ENCODE measurements at regions not wholly inside any gene's neighbourhood (a gene's known extent, or its start where the extent isn't known, plus 50 kb on each side); places are given as distances from the start of the nearest gene placed in this dataset.

DNA sequence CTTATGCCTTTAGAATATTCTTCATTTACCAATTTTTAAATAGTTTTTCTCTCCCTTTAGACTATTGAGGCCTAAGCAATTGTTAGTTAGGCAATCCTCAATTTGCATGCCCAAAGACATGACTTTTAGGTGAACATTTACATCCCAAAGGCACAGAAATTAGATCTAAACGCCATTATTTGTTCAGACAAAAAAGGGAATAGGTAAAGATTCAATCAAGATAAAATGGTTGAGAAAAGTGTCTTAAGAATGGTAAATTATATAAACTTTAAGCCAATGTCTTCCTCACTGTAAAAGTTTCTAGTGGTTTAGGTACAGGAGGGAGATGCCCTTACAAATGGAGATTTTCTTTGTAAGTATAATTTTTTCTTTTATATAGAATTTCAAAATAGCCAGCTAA lies 50.2 kb upstream of the MME start:
- DNase-seq (no peak), ATAC-seq (ENCODE audit: low FRiP score in 2 of 2) (no peak)
- Histone ChIP-seq H3K27ac (no peak overlapping the region), H3K27me3 (no peaks in the 10 kb centered on the region), H3K4me3 (no peak overlapping the region), H3K9me3 (no peaks in the 10 kb centered on the region), H3K36me3 (no peaks in the 10 kb centered on the region), H3K4me1 (peaks cover 4 to 13% (median 9%) of the 10 kb centered on the region in 4 donors)
- WGBS, 2 donors: 67 to 83% methylated on average over 1 of the region's 1 CpG
- no peak for TF ChIP-seq POLR2A (IDR thresholded peaks at IDR 0.05)
- TF ChIP-seq, protein P1, sequence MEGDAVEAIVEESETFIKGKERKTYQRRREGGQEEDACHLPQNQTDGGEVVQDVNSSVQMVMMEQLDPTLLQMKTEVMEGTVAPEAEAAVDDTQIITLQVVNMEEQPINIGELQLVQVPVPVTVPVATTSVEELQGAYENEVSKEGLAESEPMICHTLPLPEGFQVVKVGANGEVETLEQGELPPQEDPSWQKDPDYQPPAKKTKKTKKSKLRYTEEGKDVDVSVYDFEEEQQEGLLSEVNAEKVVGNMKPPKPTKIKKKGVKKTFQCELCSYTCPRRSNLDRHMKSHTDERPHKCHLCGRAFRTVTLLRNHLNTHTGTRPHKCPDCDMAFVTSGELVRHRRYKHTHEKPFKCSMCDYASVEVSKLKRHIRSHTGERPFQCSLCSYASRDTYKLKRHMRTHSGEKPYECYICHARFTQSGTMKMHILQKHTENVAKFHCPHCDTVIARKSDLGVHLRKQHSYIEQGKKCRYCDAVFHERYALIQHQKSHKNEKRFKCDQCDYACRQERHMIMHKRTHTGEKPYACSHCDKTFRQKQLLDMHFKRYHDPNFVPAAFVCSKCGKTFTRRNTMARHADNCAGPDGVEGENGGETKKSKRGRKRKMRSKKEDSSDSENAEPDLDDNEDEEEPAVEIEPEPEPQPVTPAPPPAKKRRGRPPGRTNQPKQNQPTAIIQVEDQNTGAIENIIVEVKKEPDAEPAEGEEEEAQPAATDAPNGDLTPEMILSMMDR (IDR thresholded peaks at IDR 0.05): no peak
- no peak for TF ChIP-seq POLR2AphosphoS5 (IDR thresholded peaks at IDR 0.05)
- no peak for TF ChIP-seq EP300 (IDR thresholded peaks at IDR 0.05)

DNA sequence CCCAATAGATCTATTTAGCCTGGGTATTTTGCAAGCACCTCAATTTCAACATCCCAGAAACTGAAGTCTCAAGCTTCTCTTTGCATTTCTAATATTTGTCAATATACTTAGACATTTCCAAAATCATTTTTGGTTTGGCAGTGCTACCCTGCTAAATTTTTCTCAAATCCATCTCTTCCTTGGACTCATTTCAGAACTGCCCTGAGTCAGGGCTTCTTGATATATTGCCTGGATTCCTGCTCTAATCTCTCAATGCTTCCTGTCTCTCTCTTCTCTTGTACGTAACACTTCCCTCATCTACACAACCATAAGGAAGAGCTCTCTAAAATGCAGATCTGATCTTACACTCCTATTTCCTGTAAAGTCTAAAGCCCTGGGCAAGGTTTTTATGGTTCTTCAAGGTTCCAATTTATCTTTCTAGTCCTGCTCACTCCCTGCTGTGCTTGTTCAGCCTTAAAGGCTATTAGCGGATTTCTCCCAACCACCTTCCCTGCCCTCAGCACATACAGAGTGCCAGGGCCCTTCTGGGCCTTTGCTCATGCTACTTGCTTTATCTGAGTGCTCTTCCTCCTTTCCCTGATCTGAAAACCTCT lies 53.0 kb upstream of the MME start:
- ATAC-seq (ENCODE audit: low FRiP score in 2 of 2) (peak in 1 of 2 donors; percentile 79), DNase-seq (no peak)
- WGBS, 2 donors: 34 to 35% methylated on average over 2 of the region's 2 CpGs
- Histone ChIP-seq H3K36me3 (no peaks in the 10 kb centered on the region), H3K27ac (peak overlapping the region in 3 of 4 donors; percentile 64 to 73 (median 71)), H3K27me3 (no peaks in the 10 kb centered on the region), H3K4me3 (no peak overlapping the region), H3K4me1 (peaks cover 4 to 13% (median 9%) of the 10 kb centered on the region in 4 donors), H3K9me3 (no peaks in the 10 kb centered on the region)
- TF ChIP-seq, protein P1 (IDR thresholded peaks at IDR 0.05): no peak
- TF ChIP-seq POLR2A (IDR thresholded peaks at IDR 0.05) (no peak), EP300 (IDR thresholded peaks at IDR 0.05) (no peak), POLR2AphosphoS5 (IDR thresholded peaks at IDR 0.05) (no peak)

DNA sequence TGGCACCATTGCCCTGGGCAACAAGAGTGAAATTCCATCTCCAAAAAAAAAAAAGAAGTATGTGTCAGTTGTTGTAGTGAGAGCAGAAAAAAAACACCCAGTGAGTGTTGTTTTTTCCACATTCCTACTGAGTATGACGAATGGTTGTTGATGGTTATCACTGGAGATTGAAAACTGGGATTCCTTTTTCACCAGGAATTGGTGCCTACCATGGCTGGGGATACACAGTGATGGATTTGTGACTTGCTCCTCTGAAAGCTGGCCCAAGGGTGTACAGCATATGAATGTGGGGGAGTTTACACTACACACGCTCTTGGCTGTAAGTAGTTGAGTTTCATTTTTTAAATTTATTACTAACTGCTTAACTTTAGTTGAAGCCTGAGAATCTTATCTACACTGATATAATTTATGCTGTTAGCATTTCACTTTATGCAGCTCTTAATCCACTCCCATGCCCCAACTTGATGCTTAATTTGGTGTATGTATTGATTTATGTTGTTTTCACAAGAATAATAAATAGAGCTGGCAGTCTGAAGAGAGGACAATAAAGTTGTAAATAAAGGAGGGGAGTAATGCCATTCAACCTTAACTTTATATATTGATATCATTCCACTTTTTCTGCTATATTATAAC lies 56.0 kb upstream of the MME start:
- ATAC-seq (ENCODE audit: low FRiP score in 2 of 2) (no peak), DNase-seq (no peak)
- Histone ChIP-seq H3K27ac (no peak overlapping the region), H3K36me3 (no peaks in the 10 kb centered on the region), H3K9me3 (no peaks in the 10 kb centered on the region), H3K4me1 (peaks cover 4 to 14% (median 9%) of the 10 kb centered on the region in 4 donors), H3K4me3 (no peak overlapping the region), H3K27me3 (no peaks in the 10 kb centered on the region)
- WGBS, 2 donors: 81 to 86% methylated on average over 2 of the region's 2 CpGs
- TF ChIP-seq EP300 (IDR thresholded peaks at IDR 0.05) (no peak), POLR2A (IDR thresholded peaks at IDR 0.05) (no peak), POLR2AphosphoS5 (IDR thresholded peaks at IDR 0.05) (no peak)
- TF ChIP-seq, protein P1 (IDR thresholded peaks at IDR 0.05): no peak

DNA sequence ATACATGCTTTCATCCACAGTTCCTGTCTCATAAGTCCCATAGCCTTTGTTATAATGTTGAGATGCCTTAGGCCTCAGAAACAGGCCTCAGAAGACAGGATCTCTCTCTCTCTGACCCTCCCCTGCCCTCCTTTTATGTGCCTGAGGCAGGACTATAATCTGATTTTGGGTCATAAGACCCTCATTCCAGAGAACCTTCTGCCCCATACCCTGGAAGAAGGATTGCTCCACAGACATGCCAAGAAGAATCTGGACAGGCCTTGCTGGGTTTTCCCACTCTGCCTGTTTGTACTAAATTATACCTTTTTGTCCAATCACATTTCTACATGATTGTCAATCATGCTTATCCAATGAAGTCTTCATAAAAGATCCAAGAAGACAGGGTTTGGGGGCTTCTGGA lies 57.2 kb upstream of the MME start:
- TF ChIP-seq EP300 (IDR thresholded peaks at IDR 0.05) (no peak), POLR2AphosphoS5 (IDR thresholded peaks at IDR 0.05) (no peak), POLR2A (IDR thresholded peaks at IDR 0.05) (no peak)
- TF ChIP-seq, protein P1 (IDR thresholded peaks at IDR 0.05): no peak
- Histone ChIP-seq H3K27ac (no peak overlapping the region), H3K9me3 (no peaks in the 10 kb centered on the region), H3K4me3 (no peak overlapping the region), H3K27me3 (no peaks in the 10 kb centered on the region), H3K36me3 (no peaks in the 10 kb centered on the region), H3K4me1 (peaks cover 4 to 21% (median 11%) of the 10 kb centered on the region in 4 donors)
- DNase-seq (no peak), ATAC-seq (ENCODE audit: low FRiP score in 2 of 2) (no peak)

DNA sequence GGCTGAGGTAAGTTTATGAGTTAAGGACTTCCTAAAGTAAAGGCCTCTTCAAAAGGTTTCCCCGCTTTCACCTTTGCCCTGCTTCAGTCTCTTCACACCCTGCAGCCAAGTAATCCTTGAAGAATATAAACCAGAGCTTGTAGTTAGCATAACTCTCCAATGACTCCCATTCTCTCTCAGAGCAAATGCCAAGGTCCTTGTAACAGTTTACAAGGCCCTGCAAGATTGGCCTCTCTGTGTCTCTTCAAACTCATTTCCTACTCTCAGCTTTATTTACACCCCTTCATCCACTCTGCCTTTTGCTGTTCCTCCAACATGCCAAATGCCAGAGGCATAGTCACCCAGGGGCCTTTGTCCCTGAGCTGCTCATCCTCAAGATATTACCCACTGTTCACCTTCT lies 60.5 kb upstream of the MME start:
- Histone ChIP-seq H3K27ac (peak overlapping the region in 2 of 4 donors; percentile 0 to 5), H3K4me3 (no peak overlapping the region), H3K27me3 (no peaks in the 10 kb centered on the region), H3K9me3 (no peaks in the 10 kb centered on the region), H3K36me3 (no peaks in the 10 kb centered on the region), H3K4me1 (peaks cover 0 to 10% (median 2%) of the 10 kb centered on the region in 4 donors)
- DNase-seq: peak in 1 of 2 donors; percentile 35
- TF ChIP-seq EP300 (IDR thresholded peaks at IDR 0.05) (no peak), POLR2A (IDR thresholded peaks at IDR 0.05) (no peak), POLR2AphosphoS5 (IDR thresholded peaks at IDR 0.05) (no peak)
- TF ChIP-seq, protein P1 (IDR thresholded peaks at IDR 0.05): no peak
- 58 to 65% methylated on average over 1 of the region's 1 CpG for WGBS, 2 donors
- ATAC-seq (ENCODE audit: low FRiP score in 2 of 2): peak; percentile 37 to 88

Measured in upper lobe of left lung (tissue), 6 donors.